Keratinocyte (primary cell): ENCODE measurements at regions not wholly inside any gene's neighbourhood (a gene's known extent, or its start where the extent isn't known, plus 50 kb on each side); places are given as distances from the start of the nearest gene placed in this dataset.

Source experiments
- DNase-seq: peaks from one replicate; pipeline ENCODE4 v3.0.0-alpha.2; 2011; ENCODE audit warnings: low read depth, missing footprints, low spot score
- FAIRE-seq: peaks from 2 replicates; lab custom pipeline; 2011; peaks lifted over from hg19 to GRCh38; lab: Jason Lieb, UNC
- H2AFZ ChIP-seq: 2 replicates; pipeline ENCODE4 v1.6.0; 2012; ENCODE audit warnings: low read length, control low read depth, inconsistent platforms; ENCODE audit not compliant: control insufficient read depth
- H3K27ac ChIP-seq: 2 replicates; pipeline ENCODE4 v1.5.1; 2011; ENCODE audit warnings: low read length; ENCODE audit not compliant: control insufficient read depth, insufficient read depth
- H3K27me3 ChIP-seq: 3 replicates; pipeline ENCODE4 v1.6.0; 2011; ENCODE audit warnings: low read length; ENCODE audit not compliant: control insufficient read depth, insufficient read depth; ENCODE audit errors: extremely low read depth
- H3K36me3 ChIP-seq, 2 experiments: 2 replicates in 1 of 2; 3 replicates in 1 of 2; pipeline ENCODE4 v1.5.1; 2011; ENCODE audit warnings: low read length in 2 of 2, mild to moderate bottlenecking in 1 of 2; ENCODE audit not compliant: control insufficient read depth in 2 of 2, insufficient read depth in 2 of 2; ENCODE audit errors: extremely low read depth in 1 of 2
- H3K4me1 ChIP-seq: 3 replicates; pipeline ENCODE4 v1.5.1; 2011; ENCODE audit warnings: low read length; ENCODE audit not compliant: control insufficient read depth, insufficient read depth; ENCODE audit errors: extremely low read depth
- H3K4me2 ChIP-seq: 3 replicates; pipeline ENCODE4 v1.6.0; 2011; ENCODE audit warnings: low read depth, low read length; ENCODE audit not compliant: control insufficient read depth, insufficient read depth; ENCODE audit errors: extremely low read depth
- H3K4me3 ChIP-seq, 3 experiments: fragments of 200-600 bp in 1 of 3; sonication (generic) in 1 of 3; 2 replicates in 2 of 3; 3 replicates in 1 of 3; pipeline ENCODE4 v1.5.1; 2011 to 2016; ENCODE audit warnings: low read length in 3 of 3, mild to moderate bottlenecking in 3 of 3, control low read depth in 2 of 3, inconsistent platforms in 1 of 3, low read depth in 1 of 3, mixed read lengths in 1 of 3, mixed run types in 1 of 3, moderate library complexity in 1 of 3; ENCODE audit not compliant: control insufficient read depth in 2 of 3, insufficient read depth in 2 of 3; ENCODE audit errors: extremely low read depth in 1 of 3
- H3K79me2 ChIP-seq: 2 replicates; pipeline ENCODE4 v1.6.0; 2012; ENCODE audit warnings: low read length; ENCODE audit not compliant: control insufficient read depth, insufficient read depth
- H3K9ac ChIP-seq: 3 replicates; pipeline ENCODE4 v1.6.0; 2011; ENCODE audit warnings: low read length; ENCODE audit not compliant: control insufficient read depth, insufficient read depth; ENCODE audit errors: extremely low read depth
- H3K9me1 ChIP-seq: 3 replicates; pipeline ENCODE4 v1.6.0; 2011; ENCODE audit warnings: low read length; ENCODE audit not compliant: control insufficient read depth, insufficient read depth; ENCODE audit errors: extremely low read depth
- H3K9me3 ChIP-seq: 2 replicates; pipeline ENCODE4 v1.5.1; 2012; ENCODE audit warnings: low read depth, low read length; ENCODE audit not compliant: control insufficient read depth
- H4K20me1 ChIP-seq: 3 replicates; pipeline ENCODE4 v1.6.0; 2011; ENCODE audit warnings: low read length; ENCODE audit not compliant: control insufficient read depth, insufficient read depth; ENCODE audit errors: extremely low read depth
- EZH2 ChIP-seq: IDR thresholded peaks from one replicate; pipeline ENCODE4 v1.6.1; 2012; ENCODE audit warnings: inconsistent platforms, mild to moderate bottlenecking, low read length, moderate library complexity
- dilution Hi-C: fragments of 300-500 bp; cut with MboI; formaldehyde crosslinking; loops from one replicate; pipeline ENCODE4 v1.7.0; 2020; ENCODE audit warnings: low sequenced_read_pairs; ENCODE audit not compliant: extremely low pct_ligation_motif_present
- TF ChIP-seq, protein P1 (sequence below), 3 experiments: IDR thresholded peaks in 1 of 3; conservative IDR thresholded peaks in 1 of 3; optimal IDR thresholded peaks in 1 of 3; 2 replicates in 2 of 3; 3 replicates in 1 of 3; pipeline versions ENCODE3 to v1.5.1; 2011; ENCODE audit warnings: low read length in 3 of 3, mild to moderate bottlenecking in 3 of 3, moderate library complexity in 2 of 3, control low read depth in 1 of 3, inconsistent platforms in 1 of 3; ENCODE audit not compliant: insufficient read depth in 2 of 3; ENCODE audit errors: extremely low read depth in 1 of 3

DNA sequence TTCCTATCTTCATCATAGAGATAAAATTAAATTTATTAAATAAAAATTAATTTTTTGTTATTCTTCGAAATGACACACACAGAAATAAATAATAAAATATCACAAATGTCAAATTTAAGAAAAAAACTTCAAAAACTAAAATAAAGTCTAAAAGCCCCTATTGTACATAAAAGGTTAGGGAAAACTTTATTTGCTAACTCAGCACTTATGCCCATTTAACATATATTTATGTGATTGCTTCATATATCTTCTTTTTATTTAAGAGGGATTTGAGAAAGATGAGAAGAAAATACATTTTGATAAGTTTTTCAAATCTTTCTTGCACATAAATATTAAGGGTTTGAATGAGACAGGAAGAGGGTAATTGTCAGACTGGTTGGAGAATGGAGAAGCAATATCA lies 2350.4 kb upstream of the RAG2 start:
- Histone ChIP-seq H3K79me2 (no peaks in the 10 kb centered on the region), H3K4me2 (no peak overlapping the region), H3K4me3 (no peak overlapping the region), H3K4me1 (peaks cover 8% of the 10 kb centered on the region), H3K27ac (no peak overlapping the region), H3K27me3 (no peaks in the 10 kb centered on the region), H3K9ac (no peak overlapping the region), H3K36me3 (no peaks in the 10 kb centered on the region), H3K9me3 (no peaks in the 10 kb centered on the region), H3K9me1 (no peaks in the 10 kb centered on the region), H2AFZ (no peak overlapping the region), H4K20me1 (no peaks in the 10 kb centered on the region)
- FAIRE-seq (no peak), DNase-seq (no peak)
- dilution Hi-C loops: no loop called here
- TF ChIP-seq, protein P1, sequence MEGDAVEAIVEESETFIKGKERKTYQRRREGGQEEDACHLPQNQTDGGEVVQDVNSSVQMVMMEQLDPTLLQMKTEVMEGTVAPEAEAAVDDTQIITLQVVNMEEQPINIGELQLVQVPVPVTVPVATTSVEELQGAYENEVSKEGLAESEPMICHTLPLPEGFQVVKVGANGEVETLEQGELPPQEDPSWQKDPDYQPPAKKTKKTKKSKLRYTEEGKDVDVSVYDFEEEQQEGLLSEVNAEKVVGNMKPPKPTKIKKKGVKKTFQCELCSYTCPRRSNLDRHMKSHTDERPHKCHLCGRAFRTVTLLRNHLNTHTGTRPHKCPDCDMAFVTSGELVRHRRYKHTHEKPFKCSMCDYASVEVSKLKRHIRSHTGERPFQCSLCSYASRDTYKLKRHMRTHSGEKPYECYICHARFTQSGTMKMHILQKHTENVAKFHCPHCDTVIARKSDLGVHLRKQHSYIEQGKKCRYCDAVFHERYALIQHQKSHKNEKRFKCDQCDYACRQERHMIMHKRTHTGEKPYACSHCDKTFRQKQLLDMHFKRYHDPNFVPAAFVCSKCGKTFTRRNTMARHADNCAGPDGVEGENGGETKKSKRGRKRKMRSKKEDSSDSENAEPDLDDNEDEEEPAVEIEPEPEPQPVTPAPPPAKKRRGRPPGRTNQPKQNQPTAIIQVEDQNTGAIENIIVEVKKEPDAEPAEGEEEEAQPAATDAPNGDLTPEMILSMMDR (optimal IDR thresholded peaks at IDR 0.05 in 1 of 3, IDR thresholded peaks at IDR 0.05 in 1 of 3, conservative IDR thresholded peaks at IDR 0.05 in 1 of 3; ENCODE audit: extremely low read depth in 1 of 3, insufficient read depth in 2 of 3, low read length in 3 of 3): no peak
- no peak for TF ChIP-seq EZH2

DNA sequence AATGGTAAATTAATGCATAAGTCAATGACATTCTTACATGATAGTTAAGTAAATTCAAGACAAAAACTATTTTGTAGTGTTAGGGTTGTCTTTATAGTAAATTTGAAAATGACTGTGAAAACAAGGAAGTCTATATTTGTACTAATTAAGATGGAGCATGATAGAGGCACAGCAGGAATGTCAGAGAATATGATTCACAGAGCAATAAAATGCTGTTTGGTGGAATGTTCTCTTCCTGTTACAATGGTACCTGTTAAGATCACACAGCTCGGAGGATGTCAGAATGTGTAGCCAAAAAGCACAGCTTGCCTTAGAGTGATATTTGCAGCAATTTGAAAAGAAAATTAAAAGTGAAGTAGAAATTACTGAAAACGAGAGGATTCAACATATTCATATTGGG lies 2339.7 kb upstream of the RAG2 start:
- dilution Hi-C loops: no loop called here
- DNase-seq (no peak), FAIRE-seq (no peak)
- no peaks in the 10 kb centered on the region for H3K9me1 ChIP-seq
- H3K9ac ChIP-seq: no peak overlapping the region
- no peaks in the 10 kb centered on the region for H3K79me2 ChIP-seq
- TF ChIP-seq, protein P1 (optimal IDR thresholded peaks at IDR 0.05 in 1 of 3, IDR thresholded peaks at IDR 0.05 in 1 of 3, conservative IDR thresholded peaks at IDR 0.05 in 1 of 3; ENCODE audit: extremely low read depth in 1 of 3, insufficient read depth in 2 of 3, low read length in 3 of 3): no peak
- no peak overlapping the region for H3K4me3 ChIP-seq
- H3K4me2 ChIP-seq: no peak overlapping the region
- no peak overlapping the region for H3K27ac ChIP-seq
- no peaks in the 10 kb centered on the region for H3K9me3 ChIP-seq
- no peak overlapping the region for H2AFZ ChIP-seq
- no peaks in the 10 kb centered on the region for H3K36me3 ChIP-seq
- H3K4me1 ChIP-seq: no peaks in the 10 kb centered on the region
- H3K27me3 ChIP-seq: no peaks in the 10 kb centered on the region
- H4K20me1 ChIP-seq: no peaks in the 10 kb centered on the region
